MM.1S (cell line): ENCODE measurements at regions not wholly inside any gene's neighbourhood (a gene's known extent, or its start where the extent isn't known, plus 50 kb on each side); places are given as distances from the start of the nearest gene placed in this dataset.

Experiments used
- DNase-seq: peaks from one replicate; pipeline ENCODE4 v3.0.0-alpha.2; 2015
- H2AFZ ChIP-seq: fragments of 300-600 bp; sonication (generic); 2 replicates; pipeline ENCODE4 v1.6.0; 2016; ENCODE audit warnings: antibody characterized with exemption, low read length
- H3F3A ChIP-seq: fragments of 300-600 bp; sonication (generic); 2 replicates; pipeline ENCODE4 v1.6.1; 2016; ENCODE audit warnings: mild to moderate bottlenecking, antibody characterized with exemption, low read length, moderate library complexity, mixed read lengths; ENCODE audit not compliant: insufficient read depth
- H3K27ac ChIP-seq: fragments of 300-600 bp; sonication (generic); 2 replicates; pipeline ENCODE4 v1.5.1; 2016; ENCODE audit warnings: mild to moderate bottlenecking, low read length
- H3K27me3 ChIP-seq: fragments of 300-600 bp; sonication (generic); replicated peaks from 2 replicates; pipeline ENCODE4 v1.6.0; 2016; ENCODE audit warnings: low read length; ENCODE audit not compliant: insufficient read depth
- H3K36me3 ChIP-seq: fragments of 300-600 bp; sonication (generic); replicated peaks from 2 replicates; pipeline ENCODE4 v1.6.1; 2016; ENCODE audit warnings: mild to moderate bottlenecking, low read length, mixed read lengths; ENCODE audit not compliant: insufficient read depth
- H3K4me1 ChIP-seq: fragments of 300-600 bp; sonication (generic); 2 replicates; pipeline ENCODE4 v1.6.1; 2016; ENCODE audit warnings: low read length, mixed read lengths
- H3K4me2 ChIP-seq: fragments of 300-600 bp; sonication (generic); 2 replicates; pipeline ENCODE4 v1.6.0; 2016; ENCODE audit warnings: low read depth, low read length
- H3K4me3 ChIP-seq: fragments of 300-600 bp; sonication (generic); 2 replicates; pipeline ENCODE4 v1.5.1; 2016; ENCODE audit warnings: low read length, mixed read lengths
- H3K79me2 ChIP-seq: fragments of 300-600 bp; sonication (generic); 2 replicates; pipeline ENCODE4 v1.6.1; 2016; ENCODE audit warnings: mixed run types, low read length, mixed read lengths
- H3K9ac ChIP-seq: fragments of 300-600 bp; sonication (generic); 2 replicates; pipeline ENCODE4 v1.6.1; 2016; ENCODE audit warnings: low read length, mixed read lengths
- H3K9me2 ChIP-seq: fragments of 300-600 bp; sonication (generic); replicated peaks from 2 replicates; pipeline ENCODE4 v1.6.1; 2016; ENCODE audit warnings: mild to moderate bottlenecking, low read length, mixed read lengths; ENCODE audit not compliant: insufficient read depth
- H3K9me3 ChIP-seq: fragments of 300-600 bp; sonication (generic); replicated peaks from 2 replicates; pipeline ENCODE4 v1.6.1; 2016; ENCODE audit warnings: mild to moderate bottlenecking, low read length, mixed read lengths; ENCODE audit not compliant: insufficient read depth
- H4K20me1 ChIP-seq: fragments of 300-600 bp; sonication (generic); 2 replicates; pipeline ENCODE4 v1.6.1; 2016; ENCODE audit warnings: mild to moderate bottlenecking, low read length, moderate library complexity, mixed read lengths; ENCODE audit not compliant: insufficient read depth
- CTCF ChIP-seq: fragments of 300-600 bp; sonication (generic); IDR thresholded peaks from 2 replicates; pipeline ENCODE4 v1.5.1; 2016; ENCODE audit warnings: antibody characterized with exemption, low read length, mixed read lengths
- EZH2 ChIP-seq: fragments of 300-600 bp; sonication (generic); optimal IDR thresholded peaks from 2 replicates; pipeline ENCODE3; 2017; ENCODE audit warnings: low read depth, mild to moderate bottlenecking, antibody characterized with exemption, low read length, mixed read lengths
- EZH2phosphoT487 ChIP-seq: fragments of 300-600 bp; sonication (generic); IDR thresholded peaks from 2 replicates; pipeline ENCODE4 v1.6.1; 2018; ENCODE audit warnings: antibody characterized with exemption, low read length

- no peaks in the 10 kb centered on the region for H3K9me2 ChIP-seq
- H3K79me2 ChIP-seq: no peaks in the 10 kb centered on the region
- no peaks in the 10 kb centered on the region for H3K36me3 ChIP-seq
- no peak overlapping the region for H3K9ac ChIP-seq
- TF ChIP-seq EZH2phosphoT487 (no peak), EZH2 (no peak), CTCF (no peak)
- H3K4me2 ChIP-seq: no peak overlapping the region
- no peaks in the 10 kb centered on the region for H4K20me1 ChIP-seq
- no peaks in the 10 kb centered on the region for H3F3A ChIP-seq
- no peaks in the 10 kb centered on the region for H3K27me3 ChIP-seq
- no peak overlapping the region for H2AFZ ChIP-seq
- H3K9me3 ChIP-seq: no peaks in the 10 kb centered on the region
- DNase-seq: no peak
- H3K4me1 ChIP-seq: no peaks in the 10 kb centered on the region
- no peak overlapping the region for H3K27ac ChIP-seq
- H3K4me3 ChIP-seq: no peak overlapping the region
These were observed 365.5 kb downstream of the GBE1 start for GRCh38 chr3:81395739-81396513.

GRCh38 chr3:81394651-81395524, 366.6 kb downstream of the GBE1 start:
- H3K36me3 ChIP-seq: no peaks in the 10 kb centered on the region

GRCh38 chr3:81393251-81393650, 368.2 kb downstream of the GBE1 start:
- Histone ChIP-seq H3K79me2 (no peaks in the 10 kb centered on the region), H3K27me3 (no peaks in the 10 kb centered on the region), H4K20me1 (no peaks in the 10 kb centered on the region), H2AFZ (no peak overlapping the region), H3K9ac (no peak overlapping the region), H3K36me3 (no peaks in the 10 kb centered on the region), H3K4me3 (no peak overlapping the region), H3K9me3 (no peaks in the 10 kb centered on the region), H3K4me2 (no peak overlapping the region), H3K4me1 (no peaks in the 10 kb centered on the region), H3K9me2 (no peaks in the 10 kb centered on the region), H3K27ac (no peak overlapping the region), H3F3A (no peaks in the 10 kb centered on the region)
- DNase-seq: no peak
- no peak for TF ChIP-seq EZH2
- TF ChIP-seq EZH2phosphoT487: no peak
- TF ChIP-seq CTCF: no peak

More at GRCh38 chr3:81394651-81395524, 366.6 kb downstream of the GBE1 start:
- no peak overlapping the region for H3K9ac ChIP-seq
- no peak overlapping the region for H3K4me2 ChIP-seq
- no peaks in the 10 kb centered on the region for H3K4me1 ChIP-seq
- H2AFZ ChIP-seq: no peak overlapping the region
- H3K79me2 ChIP-seq: no peaks in the 10 kb centered on the region
- no peaks in the 10 kb centered on the region for H3F3A ChIP-seq
- no peaks in the 10 kb centered on the region for H3K9me2 ChIP-seq
- no peaks in the 10 kb centered on the region for H3K27me3 ChIP-seq
- H3K4me3 ChIP-seq: no peak overlapping the region
- no peak overlapping the region for H3K27ac ChIP-seq
- no peaks in the 10 kb centered on the region for H3K9me3 ChIP-seq
- TF ChIP-seq CTCF (no peak), EZH2 (no peak), EZH2phosphoT487 (no peak)
- H4K20me1 ChIP-seq: no peaks in the 10 kb centered on the region
- DNase-seq: no peak
